Tibial nerve (tissue), 4 donors: ENCODE measurements at regions not wholly inside any gene's neighbourhood (a gene's known extent, or its start where the extent isn't known, plus 50 kb on each side); places are given as distances from the start of the nearest gene placed in this dataset.

ENCODE experiments used
- DNase-seq, 2 donors: peaks; one replicate each; pipeline ENCODE4 v3.0.0-alpha.2; 2019; ENCODE audit warnings: low spot score in 2 of 2
- H3K27ac ChIP-seq, 4 donors: fragments of 200-600 bp; sonication (generic) in 3 of 4; one replicate each; pipeline ENCODE4 v1.5.1; 2017 to 2019; ENCODE audit warnings: mild to moderate bottlenecking in 1 of 4
- H3K27me3 ChIP-seq, 2 donors: fragments of 200-600 bp; sonication (generic) in 1 of 2; one replicate each; pipeline versions ENCODE4 v1.5.1 to v1.6.0; 2017 to 2019
- H3K36me3 ChIP-seq, 3 donors: fragments of 200-600 bp; sonication (generic); one replicate each; pipeline ENCODE4 v1.5.1; 2018 to 2019
- H3K4me1 ChIP-seq, 4 donors: fragments of 200-600 bp; sonication (generic) in 3 of 4; one replicate each; pipeline ENCODE4 v1.5.1; 2017 to 2019
- H3K4me3 ChIP-seq, 4 donors: fragments of 200-600 bp; sonication (generic) in 3 of 4; one replicate each; pipeline ENCODE4 v1.5.1; 2017 to 2019; ENCODE audit warnings: mild to moderate bottlenecking in 1 of 4, moderate library complexity in 1 of 4
- H3K9me3 ChIP-seq, 4 donors: fragments of 200-600 bp; sonication (generic) in 3 of 4; one replicate each; pipeline ENCODE4 v1.5.1; 2017 to 2019
- EP300 ChIP-seq, 2 donors: sonication (generic); formaldehyde crosslinking; IDR thresholded peaks; one replicate each; pipeline ENCODE4 v1.6.1; 2017; ENCODE audit warnings: antibody characterized with exemption in 2 of 2, mild to moderate bottlenecking in 1 of 2
- POLR2A ChIP-seq, 2 donors: fragments of 450-650 bp; IDR thresholded peaks; one replicate each; pipeline ENCODE4 v1.6.1; 2017; ENCODE audit warnings: antibody characterized with exemption in 2 of 2, mild to moderate bottlenecking in 2 of 2, moderate library complexity in 2 of 2
- WGBS, 2 donors: methylation state at CpG; one replicate each; pipeline ENCODE4 v1.1.5; 2018; 5-methylcytosine and 5-hydroxymethylcytosine counted together
- TF ChIP-seq, protein P1 (sequence below), 5 experiments: fragments of 200-600 bp in 3 of 5; fragments of 450-650 bp in 2 of 5; sonication (generic) in 3 of 5; IDR thresholded peaks; one replicate each; pipeline ENCODE4 v1.5.1; 2016 to 2019; ENCODE audit warnings: antibody characterized with exemption in 5 of 5, mild to moderate bottlenecking in 3 of 5, moderate library complexity in 2 of 5

- DNase-seq: no peak
- no peaks in the 10 kb centered on the region for H3K27me3 ChIP-seq
- H3K27ac ChIP-seq: no peak overlapping the region
- TF ChIP-seq EP300 (IDR thresholded peaks at IDR 0.05): no peak
- TF ChIP-seq POLR2A (IDR thresholded peaks at IDR 0.05): no peak
- TF ChIP-seq, protein P1, sequence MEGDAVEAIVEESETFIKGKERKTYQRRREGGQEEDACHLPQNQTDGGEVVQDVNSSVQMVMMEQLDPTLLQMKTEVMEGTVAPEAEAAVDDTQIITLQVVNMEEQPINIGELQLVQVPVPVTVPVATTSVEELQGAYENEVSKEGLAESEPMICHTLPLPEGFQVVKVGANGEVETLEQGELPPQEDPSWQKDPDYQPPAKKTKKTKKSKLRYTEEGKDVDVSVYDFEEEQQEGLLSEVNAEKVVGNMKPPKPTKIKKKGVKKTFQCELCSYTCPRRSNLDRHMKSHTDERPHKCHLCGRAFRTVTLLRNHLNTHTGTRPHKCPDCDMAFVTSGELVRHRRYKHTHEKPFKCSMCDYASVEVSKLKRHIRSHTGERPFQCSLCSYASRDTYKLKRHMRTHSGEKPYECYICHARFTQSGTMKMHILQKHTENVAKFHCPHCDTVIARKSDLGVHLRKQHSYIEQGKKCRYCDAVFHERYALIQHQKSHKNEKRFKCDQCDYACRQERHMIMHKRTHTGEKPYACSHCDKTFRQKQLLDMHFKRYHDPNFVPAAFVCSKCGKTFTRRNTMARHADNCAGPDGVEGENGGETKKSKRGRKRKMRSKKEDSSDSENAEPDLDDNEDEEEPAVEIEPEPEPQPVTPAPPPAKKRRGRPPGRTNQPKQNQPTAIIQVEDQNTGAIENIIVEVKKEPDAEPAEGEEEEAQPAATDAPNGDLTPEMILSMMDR (IDR thresholded peaks at IDR 0.05): no peak
- H3K36me3 ChIP-seq: no peaks in the 10 kb centered on the region
- H3K4me1 ChIP-seq: peaks cover 0 to 28% (median 0%) of the 10 kb centered on the region in 4 donors
- 67 to 74% methylated on average over 17 to 18 of the region's 18 CpGs for WGBS, 2 donors
- no peak overlapping the region for H3K4me3 ChIP-seq
- H3K9me3 ChIP-seq: no peaks in the 10 kb centered on the region
These were observed 130.6 kb upstream of the FAM20C start for GRCh38 chr7:61576-62360.

- WGBS, 2 donors: 94 to 95% methylated on average over 23 to 26 of the region's 26 CpGs
- no peak overlapping the region for H3K4me3 ChIP-seq
- no peak for DNase-seq
These were observed 129.8 kb upstream of the FAM20C start for GRCh38 chr7:62361-63116.

GRCh38 chr7:63117-63480 lies 129.3 kb upstream of the FAM20C start:
- H3K27me3 ChIP-seq: no peaks in the 10 kb centered on the region
- no peaks in the 10 kb centered on the region for H3K9me3 ChIP-seq
- no peaks in the 10 kb centered on the region for H3K36me3 ChIP-seq
- TF ChIP-seq, protein P1 (IDR thresholded peaks at IDR 0.05): no peak
- TF ChIP-seq EP300 (IDR thresholded peaks at IDR 0.05): no peak
- no peak for TF ChIP-seq POLR2A (IDR thresholded peaks at IDR 0.05)
- H3K4me3 ChIP-seq: no peak overlapping the region
- H3K27ac ChIP-seq: no peak overlapping the region
- WGBS, 2 donors: 69 to 80% methylated on average over 5 of the region's 5 CpGs
- DNase-seq: no peak
- peaks cover 0 to 33% (median 0%) of the 10 kb centered on the region in 4 donors for H3K4me1 ChIP-seq

More at GRCh38 chr7:62361-63116, 129.8 kb upstream of the FAM20C start:
- Histone ChIP-seq H3K9me3 (no peaks in the 10 kb centered on the region), H3K4me1 (peaks cover 0 to 29% (median 0%) of the 10 kb centered on the region in 4 donors), H3K36me3 (no peaks in the 10 kb centered on the region), H3K27ac (no peak overlapping the region), H3K27me3 (no peaks in the 10 kb centered on the region)
- no peak for TF ChIP-seq EP300 (IDR thresholded peaks at IDR 0.05)
- TF ChIP-seq POLR2A (IDR thresholded peaks at IDR 0.05): no peak
- TF ChIP-seq, protein P1 (IDR thresholded peaks at IDR 0.05): no peak

DNA sequence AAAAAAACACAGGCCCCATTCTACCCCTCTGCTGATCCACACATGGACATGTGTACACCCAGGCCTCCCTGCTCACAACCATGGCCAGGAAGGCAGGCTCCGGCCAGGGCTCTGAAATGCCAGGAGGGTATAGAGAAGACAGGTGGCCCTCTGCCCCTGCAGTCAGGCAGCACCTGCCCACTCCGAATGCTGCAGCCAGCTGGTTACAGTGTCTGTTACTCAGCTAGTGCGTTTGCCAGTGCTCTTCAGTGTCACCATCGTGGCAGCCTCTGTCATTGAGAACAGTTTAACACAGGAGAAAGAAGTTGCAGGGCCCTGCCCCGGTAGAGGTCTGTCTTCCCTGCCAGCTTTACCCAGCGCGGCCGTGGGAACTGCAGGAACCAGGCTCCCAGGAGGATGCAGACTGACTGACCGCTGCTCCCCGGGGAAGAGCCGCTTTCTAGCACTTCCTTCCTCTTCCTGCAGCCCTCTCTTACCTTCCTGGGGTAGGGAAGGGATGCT lies 128.8 kb upstream of the FAM20C start:
- no peak overlapping the region for H3K27ac ChIP-seq
- no peak for TF ChIP-seq EP300 (IDR thresholded peaks at IDR 0.05)
- TF ChIP-seq, protein P1 (IDR thresholded peaks at IDR 0.05): no peak
- no peak for TF ChIP-seq POLR2A (IDR thresholded peaks at IDR 0.05)
- H3K27me3 ChIP-seq: no peaks in the 10 kb centered on the region
- 51 to 56% methylated on average over 11 of the region's 11 CpGs for WGBS, 2 donors
- H3K36me3 ChIP-seq: no peaks in the 10 kb centered on the region
- H3K9me3 ChIP-seq: no peaks in the 10 kb centered on the region
- no peak overlapping the region for H3K4me3 ChIP-seq
- no peak for DNase-seq
- peaks cover 0 to 38% (median 0%) of the 10 kb centered on the region in 4 donors for H3K4me1 ChIP-seq
